SU-DHL-6 (cell line): ENCODE measurements at regions not wholly inside any gene's neighbourhood (a gene's known extent, or its start where the extent isn't known, plus 50 kb on each side); places are given as distances from the start of the nearest gene placed in this dataset.

ENCODE experiments used
- EZH2phosphoT487 ChIP-seq: fragments of 200-600 bp; sonication (generic), shearing (Covaris generic); conservative IDR thresholded peaks from 2 replicates; pipeline ENCODE4 v1.6.1; 2018; ENCODE audit warnings: mild to moderate bottlenecking, antibody characterized with exemption, low read length, moderate library complexity, mixed read lengths
- TF ChIP-seq, protein P1 (sequence below): fragments of 200-600 bp; sonication (generic); IDR thresholded peaks from one replicate; pipeline ENCODE4 v1.5.1; 2017; ENCODE audit warnings: antibody characterized with exemption, mild to moderate bottlenecking, low read length, moderate library complexity; ENCODE audit not compliant: insufficient read depth, poor library complexity, severe bottlenecking

DNA sequence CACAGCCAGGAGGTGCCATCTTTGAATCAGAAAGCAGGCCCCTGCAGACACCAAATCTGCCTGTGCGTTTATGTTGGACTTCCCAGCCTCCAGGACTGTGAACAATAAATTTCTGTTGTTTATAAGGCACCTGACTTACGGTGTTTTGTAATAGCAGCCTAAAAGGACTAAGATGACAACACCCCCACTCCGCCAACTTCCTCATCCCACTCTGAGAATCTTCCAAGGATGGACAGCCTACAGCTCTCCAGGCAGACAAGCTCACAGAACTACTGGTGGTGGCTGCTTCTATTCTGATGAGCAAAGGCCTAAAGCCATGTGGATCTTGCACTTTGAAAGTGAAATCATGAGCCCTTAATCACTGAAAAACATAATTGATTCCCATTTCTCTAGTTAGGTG lies 449.2 kb downstream of the TSHZ3 start:
- TF ChIP-seq, protein P1, sequence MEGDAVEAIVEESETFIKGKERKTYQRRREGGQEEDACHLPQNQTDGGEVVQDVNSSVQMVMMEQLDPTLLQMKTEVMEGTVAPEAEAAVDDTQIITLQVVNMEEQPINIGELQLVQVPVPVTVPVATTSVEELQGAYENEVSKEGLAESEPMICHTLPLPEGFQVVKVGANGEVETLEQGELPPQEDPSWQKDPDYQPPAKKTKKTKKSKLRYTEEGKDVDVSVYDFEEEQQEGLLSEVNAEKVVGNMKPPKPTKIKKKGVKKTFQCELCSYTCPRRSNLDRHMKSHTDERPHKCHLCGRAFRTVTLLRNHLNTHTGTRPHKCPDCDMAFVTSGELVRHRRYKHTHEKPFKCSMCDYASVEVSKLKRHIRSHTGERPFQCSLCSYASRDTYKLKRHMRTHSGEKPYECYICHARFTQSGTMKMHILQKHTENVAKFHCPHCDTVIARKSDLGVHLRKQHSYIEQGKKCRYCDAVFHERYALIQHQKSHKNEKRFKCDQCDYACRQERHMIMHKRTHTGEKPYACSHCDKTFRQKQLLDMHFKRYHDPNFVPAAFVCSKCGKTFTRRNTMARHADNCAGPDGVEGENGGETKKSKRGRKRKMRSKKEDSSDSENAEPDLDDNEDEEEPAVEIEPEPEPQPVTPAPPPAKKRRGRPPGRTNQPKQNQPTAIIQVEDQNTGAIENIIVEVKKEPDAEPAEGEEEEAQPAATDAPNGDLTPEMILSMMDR: no peak
- TF ChIP-seq EZH2phosphoT487: no peak
